ENCODE measurements at regions not wholly inside any gene's neighbourhood (a gene's known extent, or its start where the extent isn't known, plus 50 kb on each side); places are given as distances from the start of the nearest gene placed in this dataset.

DNA sequence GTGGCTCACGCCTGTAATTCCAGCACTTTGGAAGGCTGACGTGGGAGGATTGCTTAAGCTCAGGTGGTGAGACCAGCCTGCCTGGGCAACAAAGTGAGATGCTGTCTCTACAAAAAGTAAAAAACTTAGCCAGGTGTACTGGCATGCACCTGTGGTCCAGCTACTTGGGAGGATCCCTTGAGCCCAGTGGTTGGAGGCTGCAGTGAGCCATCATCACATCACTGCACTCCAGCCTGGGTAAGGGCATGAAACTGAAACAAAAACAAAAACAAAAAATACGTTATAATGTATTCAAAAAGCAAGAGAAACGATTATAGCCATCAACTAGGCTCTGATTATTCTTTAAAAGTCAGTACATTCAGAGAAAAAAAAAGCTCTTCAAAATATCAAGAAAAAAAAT is 62.5 kb downstream of the TCF20 start:
- no peaks in the 10 kb centered on the region for H3K27me3 ChIP-seq
- H3K4me3 ChIP-seq, result no peak overlapping the region
- no peak overlapping the region for H3K27ac ChIP-seq
- peaks cover 2% of the 10 kb centered on the region for H3K4me1 ChIP-seq (ENCODE audit: insufficient read depth)
- no peak for DNase-seq
- H3K36me3 ChIP-seq, result no peaks in the 10 kb centered on the region
- intact Hi-C loops (cut with DNase I), result no loop called here
- H3K9me3 ChIP-seq, result no peaks in the 10 kb centered on the region
- 81 to 84% (median 82%) methylated on average over 4 of the region's 4 CpGs for WGBS, 3 donors
- TF ChIP-seq, protein P1, sequence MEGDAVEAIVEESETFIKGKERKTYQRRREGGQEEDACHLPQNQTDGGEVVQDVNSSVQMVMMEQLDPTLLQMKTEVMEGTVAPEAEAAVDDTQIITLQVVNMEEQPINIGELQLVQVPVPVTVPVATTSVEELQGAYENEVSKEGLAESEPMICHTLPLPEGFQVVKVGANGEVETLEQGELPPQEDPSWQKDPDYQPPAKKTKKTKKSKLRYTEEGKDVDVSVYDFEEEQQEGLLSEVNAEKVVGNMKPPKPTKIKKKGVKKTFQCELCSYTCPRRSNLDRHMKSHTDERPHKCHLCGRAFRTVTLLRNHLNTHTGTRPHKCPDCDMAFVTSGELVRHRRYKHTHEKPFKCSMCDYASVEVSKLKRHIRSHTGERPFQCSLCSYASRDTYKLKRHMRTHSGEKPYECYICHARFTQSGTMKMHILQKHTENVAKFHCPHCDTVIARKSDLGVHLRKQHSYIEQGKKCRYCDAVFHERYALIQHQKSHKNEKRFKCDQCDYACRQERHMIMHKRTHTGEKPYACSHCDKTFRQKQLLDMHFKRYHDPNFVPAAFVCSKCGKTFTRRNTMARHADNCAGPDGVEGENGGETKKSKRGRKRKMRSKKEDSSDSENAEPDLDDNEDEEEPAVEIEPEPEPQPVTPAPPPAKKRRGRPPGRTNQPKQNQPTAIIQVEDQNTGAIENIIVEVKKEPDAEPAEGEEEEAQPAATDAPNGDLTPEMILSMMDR (IDR thresholded peaks at IDR 0.05), result no peak
- TF ChIP-seq EP300 (IDR thresholded peaks at IDR 0.05), result no peak
- TF ChIP-seq POLR2A (IDR thresholded peaks at IDR 0.05), result no peak

DNA sequence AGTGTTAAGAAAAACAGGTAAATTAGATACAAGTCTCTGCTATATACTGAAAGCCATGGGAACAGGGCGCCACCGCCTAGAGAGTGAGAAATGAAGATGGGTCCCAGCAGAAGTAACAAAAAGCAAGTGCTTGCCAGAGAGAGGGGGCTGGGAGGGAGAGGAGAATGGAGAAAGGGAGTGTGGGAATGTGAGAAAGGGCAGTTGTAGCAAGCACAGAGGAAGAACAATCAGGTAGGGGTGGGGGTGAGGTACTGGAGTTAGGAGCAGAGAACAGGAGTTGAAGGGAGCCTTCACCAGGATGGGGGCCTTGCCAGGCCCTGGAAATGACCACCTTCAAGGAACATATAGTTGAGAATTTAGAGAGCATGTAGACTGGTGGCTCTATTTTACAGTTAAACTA is 66.8 kb downstream of the TCF20 start:
- DNase-seq, result no peak
- Histone ChIP-seq H3K9me3 (no peaks in the 10 kb centered on the region), H3K36me3 (no peaks in the 10 kb centered on the region), H3K4me1 (ENCODE audit: insufficient read depth) (peaks cover 11% of the 10 kb centered on the region), H3K4me3 (no peak overlapping the region), H3K27ac (no peak overlapping the region), H3K27me3 (no peaks in the 10 kb centered on the region)
- intact Hi-C loops (cut with DNase I), result no loop called here
- TF ChIP-seq, protein P1 (IDR thresholded peaks at IDR 0.05), result no peak
- TF ChIP-seq POLR2A (IDR thresholded peaks at IDR 0.05) (no peak), EP300 (IDR thresholded peaks at IDR 0.05) (no peak)
- WGBS, 3 donors, result 97 to 99% (median 98%) methylated on average over 2 of the region's 2 CpGs

DNA sequence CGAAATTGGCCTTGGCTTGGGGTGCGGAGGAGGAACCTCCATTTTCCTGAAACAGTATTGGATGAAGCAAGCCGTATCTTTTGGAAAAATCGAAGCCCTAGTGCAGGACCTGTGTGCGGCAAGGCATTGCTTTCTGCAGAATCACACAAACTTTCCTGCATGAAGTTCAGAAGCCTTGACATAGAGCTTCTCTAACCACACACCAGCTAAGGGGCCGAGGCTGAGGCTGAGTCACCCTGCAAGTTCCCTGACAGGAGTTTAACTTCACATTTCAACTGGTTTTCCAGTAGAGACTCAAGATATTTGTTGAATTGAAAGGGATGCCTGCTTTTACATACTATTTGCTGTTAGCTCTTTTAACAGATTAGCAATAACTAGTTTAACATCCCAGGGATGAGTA is 67.8 kb downstream of the TCF20 start:
- TF ChIP-seq, protein P1 (IDR thresholded peaks at IDR 0.05), result no peak
- TF ChIP-seq EP300 (IDR thresholded peaks at IDR 0.05) (no peak), POLR2A (IDR thresholded peaks at IDR 0.05) (no peak)
- H3K9me3 ChIP-seq, result no peaks in the 10 kb centered on the region
- no peak for DNase-seq
- H3K27me3 ChIP-seq, result no peaks in the 10 kb centered on the region
- no peak overlapping the region for H3K4me3 ChIP-seq
- peaks cover 13% of the 10 kb centered on the region for H3K4me1 ChIP-seq (ENCODE audit: insufficient read depth)
- WGBS, 3 donors, result 49 to 71% (median 51%) methylated on average over 6 of the region's 6 CpGs
- H3K36me3 ChIP-seq, result no peaks in the 10 kb centered on the region
- intact Hi-C loops (cut with DNase I), result no loop called here
- no peak overlapping the region for H3K27ac ChIP-seq

DNA sequence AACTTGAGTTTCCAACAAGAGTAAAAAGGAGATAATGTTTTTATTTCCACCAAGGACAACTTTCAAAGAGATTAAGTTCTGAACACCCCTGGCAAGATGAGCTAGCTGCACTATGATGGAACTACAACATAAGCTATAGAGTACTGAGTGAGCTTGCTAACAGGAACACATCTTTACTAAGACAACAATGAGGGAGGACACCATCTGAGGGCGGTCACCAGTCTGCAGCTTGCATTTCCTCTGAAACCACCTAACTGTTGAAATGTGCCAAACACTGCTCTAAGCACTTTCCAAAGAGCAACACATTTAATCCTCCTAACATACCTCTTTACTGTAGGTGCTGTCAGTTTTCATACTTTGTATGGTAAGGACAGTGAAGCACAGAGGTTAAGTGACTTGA is 68.4 kb downstream of the TCF20 start:
- H3K4me1 ChIP-seq (ENCODE audit: insufficient read depth), result peaks cover 13% of the 10 kb centered on the region
- TF ChIP-seq, protein P1 (IDR thresholded peaks at IDR 0.05), result no peak
- no peak for TF ChIP-seq POLR2A (IDR thresholded peaks at IDR 0.05)
- TF ChIP-seq EP300 (IDR thresholded peaks at IDR 0.05), result no peak
- no peak overlapping the region for H3K27ac ChIP-seq
- intact Hi-C loops (cut with DNase I), result no loop called here
- H3K27me3 ChIP-seq, result no peaks in the 10 kb centered on the region
- H3K36me3 ChIP-seq, result no peaks in the 10 kb centered on the region
- DNase-seq, result no peak
- H3K4me3 ChIP-seq, result no peak overlapping the region
- WGBS, 3 donors, result 31 to 42% (median 33%) methylated on average over 1 of the region's 1 CpG
- no peaks in the 10 kb centered on the region for H3K9me3 ChIP-seq

DNA sequence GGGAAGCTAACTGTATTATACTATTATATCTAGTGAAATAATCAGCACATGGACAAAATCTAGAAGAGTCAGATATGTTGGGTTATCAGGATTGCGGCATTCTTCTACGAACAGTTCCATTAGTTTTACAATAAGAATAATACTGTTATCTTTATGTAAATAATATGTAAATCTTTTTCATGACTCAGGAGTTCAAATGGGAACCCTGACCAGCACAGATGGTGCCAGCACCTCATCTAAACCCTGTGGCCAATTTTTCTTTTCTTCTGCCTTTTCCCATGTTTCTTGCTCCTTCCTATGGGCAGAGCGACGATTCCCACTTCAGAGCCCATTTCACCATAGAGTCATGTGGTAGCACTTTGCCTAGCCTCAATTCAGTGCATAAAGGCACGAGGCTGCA is 68.4 kb upstream of the CYP2D6 start:
- 97 to 98% (median 97%) methylated on average over 5 of the region's 5 CpGs for WGBS, 3 donors
- Histone ChIP-seq H3K36me3 (no peaks in the 10 kb centered on the region), H3K4me1 (ENCODE audit: insufficient read depth) (peaks cover 13% of the 10 kb centered on the region), H3K9me3 (no peaks in the 10 kb centered on the region), H3K27ac (no peak overlapping the region), H3K27me3 (no peaks in the 10 kb centered on the region), H3K4me3 (no peak overlapping the region)
- DNase-seq, result no peak
- no peak for TF ChIP-seq POLR2A (IDR thresholded peaks at IDR 0.05)
- TF ChIP-seq, protein P1 (IDR thresholded peaks at IDR 0.05), result no peak
- TF ChIP-seq EP300 (IDR thresholded peaks at IDR 0.05), result no peak
- intact Hi-C loops (cut with DNase I), result no loop called here
